DND-41 (cell line): ENCODE measurements at regions not wholly inside any gene's neighbourhood (a gene's known extent, or its start where the extent isn't known, plus 50 kb on each side); places are given as distances from the start of the nearest gene placed in this dataset.

ENCODE experiments used
- ATAC-seq: fragments of 200-7000 bp; cut with Tn5 transposase; 3 replicates; pipeline ENCODE4 v1.9.1; 2021; ENCODE audit warnings: low read depth; ENCODE audit not compliant: insufficient read depth
- DNase-seq: peaks from one replicate; pipeline ENCODE4 v3.0.0-alpha.2; 2020
- H2AFZ ChIP-seq: 2 replicates; pipeline ENCODE4 v1.6.0; 2012; ENCODE audit warnings: low read depth, low read length
- H3K27ac ChIP-seq: 2 replicates; pipeline ENCODE4 v1.5.1; 2012; ENCODE audit warnings: low read length, inconsistent platforms
- H3K27me3 ChIP-seq: fragments of 200-600 bp; sonication (generic); 2 replicates; pipeline ENCODE4 v1.6.0; 2012; ENCODE audit warnings: low read length, mild to moderate bottlenecking, inconsistent platforms; ENCODE audit not compliant: insufficient read depth, poor library complexity
- H3K36me3 ChIP-seq: 2 replicates; pipeline ENCODE4 v1.5.1; 2012; ENCODE audit warnings: low read length, inconsistent platforms; ENCODE audit not compliant: insufficient read depth
- H3K4me1 ChIP-seq: 2 replicates; pipeline ENCODE4 v1.5.1; 2012; ENCODE audit warnings: mild to moderate bottlenecking, low read length; ENCODE audit not compliant: insufficient read depth
- H3K4me2 ChIP-seq: 2 replicates; pipeline ENCODE4 v1.6.0; 2012; ENCODE audit warnings: mild to moderate bottlenecking, moderate library complexity, low read length, inconsistent platforms; ENCODE audit not compliant: insufficient read depth
- H3K4me3 ChIP-seq, 2 experiments: fragments of 200-600 bp in 1 of 2; shearing (Covaris generic) in 1 of 2; 2 replicates each; pipeline ENCODE4 v1.5.1; 2012 to 2016; ENCODE audit warnings: inconsistent platforms in 2 of 2, low read length in 2 of 2, mild to moderate bottlenecking in 2 of 2, low read depth in 1 of 2, moderate library complexity in 1 of 2
- H3K79me2 ChIP-seq: 2 replicates; pipeline ENCODE4 v1.6.0; 2012; ENCODE audit warnings: low read length, inconsistent platforms; ENCODE audit not compliant: insufficient read depth
- H3K9ac ChIP-seq: 2 replicates; pipeline ENCODE4 v1.6.0; 2012; ENCODE audit warnings: low read depth, mild to moderate bottlenecking, inconsistent platforms, low read length, moderate library complexity
- H3K9me3 ChIP-seq: 2 replicates; pipeline ENCODE4 v1.5.1; 2012; ENCODE audit warnings: low read length, moderate library complexity, mild to moderate bottlenecking, inconsistent platforms; ENCODE audit not compliant: insufficient read depth, severe bottlenecking
- H4K20me1 ChIP-seq: 2 replicates; pipeline ENCODE4 v1.6.0; 2012; ENCODE audit warnings: low read length; ENCODE audit not compliant: insufficient read depth
- CTCF ChIP-seq: IDR thresholded peaks from 2 replicates; pipeline ENCODE4 v1.5.1; 2012; ENCODE audit warnings: borderline replicate concordance, low read length, moderate library complexity, mild to moderate bottlenecking; ENCODE audit not compliant: poor library complexity, severe bottlenecking; ENCODE audit errors: extremely low read depth
- EZH2 ChIP-seq: IDR thresholded peaks from 3 replicates; pipeline ENCODE4 v1.6.1; 2012; ENCODE audit warnings: borderline replicate concordance, low read depth, mild to moderate bottlenecking, moderate library complexity, low read length, inconsistent platforms; ENCODE audit not compliant: severe bottlenecking

GRCh38 chr1:181189245-181189644 is 100.7 kb downstream of the IER5 start:
- Histone ChIP-seq H3K9ac (no peak overlapping the region), H3K4me3 (no peak overlapping the region), H3K4me1 (peaks cover 3% of the 10 kb centered on the region; the same call in 1 of the 2 replicates), H3K27ac (no peak overlapping the region), H3K4me2 (no peak overlapping the region), H3K9me3 (no peaks in the 10 kb centered on the region), H3K27me3 (peaks cover 3% of the 10 kb centered on the region), H4K20me1 (no peaks in the 10 kb centered on the region), H2AFZ (no peak overlapping the region), H3K36me3 (no peaks in the 10 kb centered on the region), H3K79me2 (no peaks in the 10 kb centered on the region)
- TF ChIP-seq CTCF: no peak
- no peak for TF ChIP-seq EZH2
- ATAC-seq (no peak), DNase-seq (no peak)

- peaks cover 3% of the 10 kb centered on the region; the same call in 1 of the 2 replicates for H3K4me1 ChIP-seq
- ATAC-seq (peak; percentile 98), DNase-seq (peak; percentile 69)
- H3K27ac ChIP-seq: no peak overlapping the region
- H3K9me3 ChIP-seq: no peaks in the 10 kb centered on the region
- no peak overlapping the region for H2AFZ ChIP-seq
- TF ChIP-seq EZH2: no peak
- TF ChIP-seq CTCF: peak; percentile 97
- H3K79me2 ChIP-seq: no peaks in the 10 kb centered on the region
- no peak overlapping the region for H3K4me3 ChIP-seq
- H3K4me2 ChIP-seq: 0 out of 2 replicates have a peak overlapping the region, but pooled peaks have one; percentile 8
- H3K9ac ChIP-seq: no peak overlapping the region
- H3K36me3 ChIP-seq: no peaks in the 10 kb centered on the region
- peaks cover 3% of the 10 kb centered on the region for H3K27me3 ChIP-seq
- no peaks in the 10 kb centered on the region for H4K20me1 ChIP-seq
Observed at GRCh38 chr1:181189691-181190363, 101.3 kb downstream of the IER5 start.

- no peaks in the 10 kb centered on the region for H3K36me3 ChIP-seq
- DNase-seq (no peak), ATAC-seq (no peak)
- TF ChIP-seq EZH2 (no peak), CTCF (peak; percentile 6)
- no peak overlapping the region for H3K4me3 ChIP-seq
- peaks cover 3% of the 10 kb centered on the region; the same call in 1 of the 2 replicates for H3K4me1 ChIP-seq
- no peaks in the 10 kb centered on the region for H4K20me1 ChIP-seq
- H3K4me2 ChIP-seq: no peak overlapping the region
- no peak overlapping the region for H3K9ac ChIP-seq
- no peak overlapping the region for H2AFZ ChIP-seq
- H3K9me3 ChIP-seq: no peaks in the 10 kb centered on the region
- H3K27me3 ChIP-seq: peaks cover 3% of the 10 kb centered on the region
- no peak overlapping the region for H3K27ac ChIP-seq
- H3K79me2 ChIP-seq: no peaks in the 10 kb centered on the region
Observed at GRCh38 chr1:181190364-181191035, 102.0 kb downstream of the IER5 start.
